GM12891 (cell line): ENCODE measurements at regions not wholly inside any gene's neighbourhood (a gene's known extent, or its start where the extent isn't known, plus 50 kb on each side); places are given as distances from the start of the nearest gene placed in this dataset.

ENCODE experiments used
- DNase-seq: peaks from one replicate; pipeline ENCODE4 v3.0.0; 2011; ENCODE audit warnings: low spot score; ENCODE audit not compliant: insufficient read length
- FAIRE-seq: peaks from 2 replicates; lab custom pipeline; 2011; peaks lifted over from hg19 to GRCh38; lab: Jason Lieb, UNC
- PAX5 ChIP-seq: IDR thresholded peaks from 2 replicates; pipeline ENCODE4 v1.6.1; 2011; ENCODE audit warnings: low read length, moderate library complexity, mild to moderate bottlenecking; ENCODE audit not compliant: insufficient read depth, severe bottlenecking
- POLR2A ChIP-seq: IDR thresholded peaks from 2 replicates; pipeline ENCODE4 v1.6.1; 2011; ENCODE audit warnings: low read depth, low read length, control low read depth
- POLR2AphosphoS5 ChIP-seq: IDR thresholded peaks from 2 replicates; pipeline ENCODE4 v1.6.1; 2011; ENCODE audit warnings: low read depth, low read length, control low read depth
- POU2F2 ChIP-seq: IDR thresholded peaks from 2 replicates; pipeline ENCODE4 v1.6.1; 2011; ENCODE audit warnings: low read depth, mild to moderate bottlenecking, control low read depth, low read length, moderate library complexity
- SPI1 ChIP-seq: IDR thresholded peaks from 2 replicates; pipeline ENCODE4 v1.6.1; 2011; ENCODE audit warnings: low read depth, low read length, control low read depth
- TAF1 ChIP-seq: IDR thresholded peaks from 2 replicates; pipeline ENCODE4 v1.6.1; 2011; ENCODE audit warnings: low read depth, low read length, control low read depth

GRCh38 chr20:19009081-19009688, 195.6 kb downstream of the SCP2D1 start:
- no peak for FAIRE-seq
- no peak for TF ChIP-seq POLR2AphosphoS5
- DNase-seq, result no peak

- no peak for FAIRE-seq
- DNase-seq, result no peak
- no peak for TF ChIP-seq POLR2AphosphoS5
- TF ChIP-seq POLR2A, result no peak
Measured at GRCh38 chr20:19012676-19013075, 199.1 kb downstream of the SCP2D1 start.

- DNase-seq (no peak), FAIRE-seq (no peak)
- TF ChIP-seq TAF1 (no peak), POU2F2 (no peak), PAX5 (no peak), POLR2AphosphoS5 (no peak), POLR2A (no peak), SPI1 (no peak)
Measured at GRCh38 chr20:19013907-19014306, 198.5 kb upstream of the SLC24A3 start.

- no peak for FAIRE-seq
- TF ChIP-seq SPI1, result no peak
- no peak for TF ChIP-seq PAX5
- no peak for TF ChIP-seq TAF1
- no peak for TF ChIP-seq POLR2AphosphoS5
- no peak for TF ChIP-seq POLR2A
- TF ChIP-seq POU2F2, result no peak
- no peak for DNase-seq
Measured at GRCh38 chr20:19015351-19016139, 196.9 kb upstream of the SLC24A3 start.

GRCh38 chr20:19016140-19016497, 196.3 kb upstream of the SLC24A3 start:
- no peak for TF ChIP-seq POU2F2
- no peak for TF ChIP-seq POLR2AphosphoS5
- TF ChIP-seq PAX5, result no peak
- no peak for TF ChIP-seq SPI1
- no peak for TF ChIP-seq POLR2A
- no peak for TF ChIP-seq TAF1
- no peak for DNase-seq
- no peak for FAIRE-seq

- DNase-seq, result no peak
- no peak for TF ChIP-seq POLR2AphosphoS5
- no peak for TF ChIP-seq TAF1
- no peak for TF ChIP-seq POU2F2
- TF ChIP-seq POLR2A, result no peak
- TF ChIP-seq PAX5, result no peak
- no peak for TF ChIP-seq SPI1
- no peak for FAIRE-seq
Measured at GRCh38 chr20:19017104-19017690, 195.2 kb upstream of the SLC24A3 start.

GRCh38 chr20:19018881-19019280, 193.6 kb upstream of the SLC24A3 start:
- FAIRE-seq, result no peak
- TF ChIP-seq PAX5 (no peak), TAF1 (no peak), POU2F2 (no peak), POLR2AphosphoS5 (no peak), SPI1 (no peak), POLR2A (no peak)

GRCh38 chr20:19019734-19020364, 192.6 kb upstream of the SLC24A3 start:
- FAIRE-seq (no peak), DNase-seq (no peak)
- TF ChIP-seq PAX5 (no peak), TAF1 (no peak), SPI1 (no peak), POU2F2 (no peak), POLR2AphosphoS5 (no peak), POLR2A (no peak)

More at GRCh38 chr20:19018881-19019280, 193.6 kb upstream of the SLC24A3 start:
- no peak for DNase-seq

- DNase-seq (no peak), FAIRE-seq (no peak)
- TF ChIP-seq POLR2AphosphoS5, result no peak
- TF ChIP-seq SPI1, result no peak
- no peak for TF ChIP-seq TAF1
- TF ChIP-seq PAX5, result no peak
- TF ChIP-seq POU2F2, result no peak
- no peak for TF ChIP-seq POLR2A
Measured at GRCh38 chr20:19021406-19022117, 190.9 kb upstream of the SLC24A3 start.
